HG03432 (cell line): ENCODE measurements at regions not wholly inside any gene's neighbourhood (a gene's known extent, or its start where the extent isn't known, plus 50 kb on each side); places are given as distances from the start of the nearest gene placed in this dataset.
A peak's percentile ranks its signal among the peaks of the same experiment; 100 is the strongest.

Experiments used
- ATAC-seq: cut with Tn5 transposase; IDR thresholded peaks from one replicate; pipeline ENCODE4 v1.9.1; 2021; ENCODE audit warnings: mild to moderate bottlenecking, moderate library complexity; ENCODE audit not compliant: unreplicated experiment

DNA sequence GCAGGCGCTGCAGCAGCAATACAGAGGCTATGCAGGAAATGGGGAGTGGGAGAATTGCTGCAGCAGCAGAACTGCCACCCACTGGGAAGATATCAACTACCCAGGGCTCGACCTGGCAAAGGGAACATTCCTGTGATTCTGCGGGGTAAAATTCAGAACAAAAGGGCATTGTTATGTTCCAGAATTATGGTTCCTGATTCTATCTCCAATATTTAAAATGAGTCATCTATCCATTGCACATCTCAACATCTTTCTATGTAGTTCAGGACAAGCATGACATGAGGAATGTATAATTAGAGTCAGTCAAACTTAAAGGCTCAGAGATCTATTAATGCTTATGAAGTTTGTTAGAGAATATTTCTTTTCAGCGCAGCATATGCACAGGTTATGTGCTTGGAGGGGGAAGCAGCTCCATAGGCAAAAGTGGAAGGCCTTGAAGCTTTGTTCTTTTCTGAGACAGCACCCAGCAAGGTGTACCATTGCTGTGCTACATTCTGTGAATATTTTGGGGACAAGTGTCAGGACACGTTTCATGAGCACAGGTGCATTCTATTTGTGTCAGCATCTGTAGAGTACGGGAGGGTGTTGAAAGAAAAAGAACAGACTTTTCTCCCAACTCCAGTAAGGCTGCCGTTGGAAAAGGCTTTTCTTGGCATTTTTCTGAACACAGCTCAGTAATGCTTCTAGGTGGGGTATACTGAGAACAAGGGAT, 395.6 kb upstream of the MPDZ start:
- ATAC-seq = no peak

DNA sequence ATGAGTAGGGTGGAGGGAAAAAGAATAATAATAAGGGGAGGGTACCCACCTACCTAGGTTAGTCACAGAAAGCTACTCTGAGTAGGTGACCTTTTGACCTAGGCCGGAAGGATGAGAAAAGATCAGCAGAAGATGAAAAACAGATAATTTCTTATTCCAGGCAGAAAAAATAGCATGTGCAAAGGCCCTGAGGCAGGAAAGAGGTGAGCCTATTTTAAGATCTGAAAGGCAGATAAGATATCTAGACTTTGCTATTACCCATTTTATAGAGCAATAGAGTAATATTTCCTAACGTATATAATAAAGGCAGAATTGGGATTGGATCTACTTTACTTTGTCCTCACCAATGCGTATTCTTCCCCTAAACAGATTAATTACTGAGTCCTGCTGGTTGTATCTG, 393.9 kb upstream of the MPDZ start:
- no peak for ATAC-seq

DNA sequence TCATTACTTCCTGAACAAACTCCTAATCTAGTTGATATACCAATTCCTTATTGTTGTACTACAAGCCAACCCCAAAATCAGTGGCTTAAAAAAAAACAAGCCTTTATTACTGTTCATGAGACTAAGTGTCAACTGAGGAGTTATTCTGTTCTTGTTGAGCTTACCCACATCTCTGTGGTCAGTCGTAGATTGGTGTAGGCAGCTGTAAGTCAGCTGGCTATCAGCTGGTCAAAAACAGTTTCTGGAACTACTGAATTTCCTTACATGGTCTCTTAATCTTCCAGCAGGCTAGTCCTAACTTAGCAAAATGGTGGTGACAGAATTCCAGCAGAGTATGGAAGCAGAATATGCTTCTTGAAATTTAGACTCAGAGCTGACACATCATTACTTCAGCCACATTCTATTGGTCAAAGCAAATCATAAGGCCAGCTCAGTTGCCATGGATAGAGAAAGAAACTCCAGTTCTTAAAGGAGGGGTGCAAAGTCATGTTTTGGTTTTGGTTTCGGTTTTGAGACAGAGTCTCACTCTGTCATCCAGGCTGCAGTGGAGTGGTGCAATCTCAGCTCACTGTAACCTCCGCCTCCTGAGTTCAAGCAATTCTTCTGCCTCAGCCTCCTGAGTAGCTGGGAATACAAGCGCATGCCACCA, 386.1 kb upstream of the MPDZ start:
- no peak for ATAC-seq

DNA sequence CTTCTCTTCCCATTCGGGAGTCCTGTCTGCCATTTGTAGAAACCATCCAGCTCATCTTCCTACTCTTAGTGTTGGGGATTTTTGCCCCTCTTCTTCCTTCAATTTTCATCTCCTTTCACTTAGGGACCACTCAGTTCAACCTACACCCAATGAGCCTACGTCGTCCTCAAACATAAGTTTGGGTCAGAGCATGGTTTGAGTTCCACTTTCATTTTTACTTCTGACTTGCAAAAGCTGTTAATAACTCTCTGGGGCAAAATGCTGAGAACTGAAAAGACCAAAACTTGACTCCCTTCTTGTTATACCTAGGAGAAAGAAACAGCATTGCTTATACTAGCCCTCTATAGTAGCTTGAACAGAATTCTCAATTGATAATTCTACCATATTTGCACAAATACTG, 381.5 kb upstream of the MPDZ start:
- peak; percentile 83 for ATAC-seq

DNA sequence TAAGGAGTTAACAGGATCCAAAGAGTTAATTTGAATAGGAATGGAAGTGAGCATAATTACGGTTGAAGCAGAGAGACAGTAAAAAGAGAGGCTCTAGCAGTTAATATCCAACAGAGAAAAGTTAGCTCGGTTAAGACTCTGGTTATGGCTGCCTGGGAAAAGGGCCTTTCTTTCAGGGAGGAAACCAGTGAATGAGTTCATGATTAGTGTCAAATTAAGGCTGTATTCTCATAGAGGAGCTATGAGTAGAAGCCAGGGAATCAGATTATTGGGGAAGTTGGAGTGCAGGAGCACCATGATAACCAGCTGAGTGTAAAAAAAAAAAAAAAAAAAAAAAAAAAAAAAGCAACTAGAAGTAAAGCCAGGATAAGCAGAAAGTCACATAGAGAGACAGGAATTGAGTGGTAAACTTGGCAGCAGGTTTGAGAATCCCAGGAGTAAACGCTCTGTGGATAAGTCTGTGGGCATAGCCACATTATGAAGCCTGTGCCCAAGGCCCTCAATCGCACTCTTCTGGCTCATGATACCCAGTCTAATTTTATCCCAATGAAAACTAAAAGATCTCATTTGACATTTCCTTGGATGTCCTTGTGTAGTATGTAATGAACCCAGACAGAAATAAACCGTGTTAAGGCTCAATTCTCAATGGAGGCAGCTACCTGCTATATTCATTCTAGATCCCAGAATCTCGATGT, 372.6 kb upstream of the MPDZ start:
- no peak for ATAC-seq

DNA sequence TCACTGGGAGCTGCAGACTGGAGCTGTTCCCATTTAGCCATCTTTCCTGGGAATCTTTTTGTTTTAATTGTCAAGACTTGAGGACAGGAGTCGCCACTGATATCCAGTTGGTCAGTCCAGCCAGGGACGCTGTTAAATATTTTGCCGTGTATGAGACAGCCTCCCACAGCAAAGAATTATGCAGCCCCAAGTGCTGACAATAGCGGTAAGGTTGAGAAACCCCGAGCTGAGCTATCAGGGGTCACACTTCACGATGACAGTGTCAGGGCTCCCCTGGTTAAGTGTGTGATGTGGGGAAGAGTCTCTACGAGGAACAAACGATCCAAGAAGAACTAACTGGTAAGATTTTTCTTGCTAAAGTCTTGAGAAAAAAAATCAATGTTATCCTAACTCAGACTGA, 372.0 kb upstream of the MPDZ start:
- ATAC-seq = no peak

DNA sequence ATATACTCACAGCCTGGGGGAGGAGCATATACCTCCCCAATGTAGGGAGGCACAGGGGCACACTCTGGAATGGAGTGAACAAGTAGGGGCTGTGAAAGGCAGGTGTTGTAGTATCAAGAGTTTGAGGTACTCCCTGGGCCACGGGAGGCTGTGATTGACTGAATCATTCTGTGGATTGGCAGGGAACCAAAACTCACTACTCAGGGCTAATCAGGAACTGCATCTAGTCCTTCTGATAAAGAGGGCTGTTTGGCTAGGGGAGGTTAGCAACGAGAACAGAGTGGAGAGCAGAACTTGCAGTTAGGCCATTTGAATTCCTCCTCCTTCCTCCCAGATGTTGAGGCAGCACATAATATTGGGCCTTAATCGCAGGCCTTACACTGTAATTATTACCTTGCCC, 369.2 kb upstream of the MPDZ start:
- no peak for ATAC-seq

DNA sequence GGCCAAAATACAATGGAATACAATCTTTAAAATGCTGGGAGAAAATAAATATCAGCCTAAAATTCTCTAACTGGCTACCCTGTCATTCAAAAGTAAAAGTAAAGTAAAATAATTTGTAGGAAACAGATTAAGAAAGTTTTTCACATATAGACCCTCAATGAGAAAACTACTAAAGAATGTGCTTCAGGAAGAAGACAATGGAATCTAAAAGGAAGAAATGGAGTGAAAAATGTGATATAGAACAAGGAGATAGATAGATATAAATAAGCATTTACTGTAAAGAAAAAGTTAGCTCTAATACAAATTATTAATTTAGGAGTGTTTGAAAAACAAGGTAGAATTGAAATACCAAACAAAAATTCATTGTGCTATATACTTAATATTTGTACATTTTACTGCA, 368.6 kb upstream of the MPDZ start:
- ATAC-seq = no peak

DNA sequence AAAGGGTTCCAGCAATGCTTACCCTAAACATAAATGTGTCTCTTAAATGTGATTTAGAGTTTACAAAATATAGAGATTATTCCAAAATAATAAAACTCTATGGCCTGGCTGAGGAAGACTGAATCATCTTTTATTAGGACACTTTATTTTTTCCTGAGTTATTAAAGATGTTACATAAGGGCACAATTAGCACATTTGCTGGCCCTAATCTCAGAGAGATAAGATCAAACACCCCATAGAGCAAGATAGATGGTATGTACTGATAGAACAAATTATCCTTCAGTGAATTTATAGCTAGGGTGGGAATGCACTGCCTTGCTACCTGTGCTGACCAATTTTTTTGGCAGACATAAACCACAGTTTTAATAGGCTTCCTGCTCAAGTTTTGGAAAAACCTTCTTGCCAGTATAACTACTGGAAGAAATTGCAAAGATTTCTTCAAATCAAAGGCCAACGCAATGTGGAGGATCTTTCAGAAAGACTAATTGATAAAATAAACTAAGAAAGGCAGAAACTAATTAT, 367.1 kb upstream of the MPDZ start:
- no peak for ATAC-seq

DNA sequence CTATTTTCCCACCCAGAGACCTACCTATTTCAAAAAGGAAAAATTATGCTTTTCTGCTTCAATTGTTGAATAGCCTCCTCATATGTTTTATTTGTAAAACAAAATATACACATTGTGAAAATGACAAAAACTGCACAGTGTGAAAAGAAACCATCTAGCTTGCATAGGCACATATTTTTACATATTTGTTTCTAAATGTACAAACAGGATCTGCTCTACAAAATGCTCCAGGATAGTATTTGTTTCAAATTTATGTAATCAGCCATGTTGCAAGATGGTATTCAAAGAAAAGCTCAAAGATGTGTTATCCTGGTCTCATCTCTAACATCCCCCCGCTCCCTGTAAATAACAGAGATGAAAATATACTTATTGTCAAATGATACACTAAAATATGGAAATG, 366.1 kb upstream of the MPDZ start:
- ATAC-seq = no peak

DNA sequence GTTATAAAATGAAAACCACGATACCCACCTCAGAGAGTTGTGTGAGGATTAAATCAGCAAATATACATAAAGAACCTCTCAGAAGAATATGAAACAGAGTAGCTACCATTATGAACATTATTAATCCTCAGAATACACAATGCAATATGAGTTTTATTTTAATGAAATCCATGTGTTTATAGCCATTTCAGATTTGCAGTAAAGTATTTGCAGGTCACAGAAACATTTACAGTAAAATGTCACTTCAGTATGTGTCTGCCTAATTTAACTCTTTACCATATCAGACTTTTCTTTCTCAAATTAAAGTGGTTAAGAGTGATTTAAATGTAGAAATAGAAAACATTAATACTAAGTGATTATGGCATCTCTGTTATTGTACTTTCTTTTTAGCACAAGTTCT, 365.2 kb upstream of the MPDZ start:
- no peak for ATAC-seq

DNA sequence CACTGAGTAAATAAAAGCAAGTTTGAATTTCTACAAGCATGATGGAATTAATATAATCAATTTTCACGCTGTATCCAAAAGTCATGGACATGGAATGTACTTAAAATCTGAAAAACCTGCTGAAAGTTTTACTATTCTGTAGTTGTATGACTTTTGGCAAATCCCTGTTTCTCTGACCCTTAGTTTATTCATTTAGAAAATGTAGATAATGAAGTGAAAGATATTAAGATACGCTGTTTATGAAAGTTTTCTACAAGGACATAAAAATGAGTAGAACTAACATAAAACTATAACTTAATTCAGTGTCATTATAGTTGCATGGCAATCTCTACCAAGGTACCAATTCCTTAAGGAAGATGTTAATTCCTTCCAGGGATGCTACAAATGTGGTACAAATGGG, 363.2 kb upstream of the MPDZ start:
- ATAC-seq = no peak

DNA sequence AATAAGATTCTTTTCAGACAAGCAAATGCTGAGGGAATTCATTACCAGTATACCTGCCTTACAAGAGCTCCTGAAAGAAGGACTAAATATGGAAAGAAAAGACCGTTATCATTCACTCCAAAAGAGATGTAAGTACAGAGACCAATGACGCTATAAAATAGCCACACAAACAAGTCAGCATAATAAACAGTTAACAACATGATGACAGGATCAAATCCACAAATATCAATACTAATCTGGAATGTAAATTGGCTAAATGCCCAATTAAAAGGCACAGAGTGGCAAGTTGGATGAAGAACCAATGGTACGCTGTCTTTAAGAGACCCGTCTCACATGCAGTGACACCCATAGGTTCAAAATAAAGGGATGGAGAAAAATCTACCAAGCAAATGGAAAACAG, 349.6 kb upstream of the MPDZ start:
- ATAC-seq = no peak

DNA sequence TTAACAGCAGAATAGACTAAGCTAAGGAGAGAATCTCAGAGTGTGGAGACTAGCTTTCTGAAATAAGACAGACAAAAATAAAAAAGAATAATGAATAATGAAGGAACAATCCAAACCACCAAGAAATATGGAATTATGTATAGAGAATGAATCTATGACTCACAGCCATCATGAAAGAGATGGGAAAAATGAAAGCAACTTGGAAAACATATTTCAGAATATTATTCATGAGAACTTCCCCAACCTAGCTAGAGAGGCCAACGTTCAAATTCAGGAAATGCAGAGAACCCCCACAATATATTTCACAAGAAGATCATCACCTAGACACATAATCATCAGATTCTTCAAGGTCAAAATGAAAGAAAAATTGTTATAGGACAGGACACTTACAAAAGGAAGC, 349.0 kb upstream of the MPDZ start:
- no peak for ATAC-seq

DNA sequence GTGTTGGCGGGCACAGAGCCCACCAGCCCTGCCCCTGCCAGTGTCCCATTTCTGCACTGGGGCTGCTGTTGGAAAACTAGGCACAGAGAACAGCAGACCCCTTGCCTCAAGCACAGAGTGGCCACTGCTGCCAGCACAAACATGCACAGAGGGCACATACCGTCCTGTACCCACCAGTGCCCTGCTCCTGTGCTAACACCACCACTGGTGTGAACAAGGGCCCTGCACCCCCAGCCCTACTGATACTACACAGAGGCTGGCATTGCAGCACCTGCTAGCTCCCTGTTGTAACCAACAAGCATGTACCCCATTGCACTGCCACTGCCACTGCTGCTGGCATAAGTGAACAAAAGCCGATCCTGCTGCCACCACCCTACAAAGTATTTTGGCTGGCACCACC, 348.0 kb upstream of the MPDZ start:
- no peak for ATAC-seq

DNA sequence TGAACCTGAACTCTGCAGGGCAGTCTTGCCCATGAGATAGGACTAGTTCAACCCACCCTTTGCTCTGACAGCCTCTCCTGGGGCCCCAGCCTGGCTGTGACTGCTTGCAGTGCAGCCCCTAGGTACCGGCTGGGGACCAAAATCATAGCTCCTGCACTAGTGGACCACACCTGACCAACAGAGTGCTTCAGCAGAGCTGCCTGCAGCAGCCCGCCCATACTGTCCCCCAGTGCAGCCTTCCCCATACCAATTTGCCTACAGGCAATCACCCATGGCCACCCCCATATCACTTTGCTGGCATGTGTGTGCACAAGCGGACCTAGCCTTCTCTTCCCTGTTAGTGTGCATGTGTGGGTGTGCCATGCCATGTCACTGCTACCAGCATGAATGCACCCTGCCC, 347.6 kb upstream of the MPDZ start:
- no peak for ATAC-seq

DNA sequence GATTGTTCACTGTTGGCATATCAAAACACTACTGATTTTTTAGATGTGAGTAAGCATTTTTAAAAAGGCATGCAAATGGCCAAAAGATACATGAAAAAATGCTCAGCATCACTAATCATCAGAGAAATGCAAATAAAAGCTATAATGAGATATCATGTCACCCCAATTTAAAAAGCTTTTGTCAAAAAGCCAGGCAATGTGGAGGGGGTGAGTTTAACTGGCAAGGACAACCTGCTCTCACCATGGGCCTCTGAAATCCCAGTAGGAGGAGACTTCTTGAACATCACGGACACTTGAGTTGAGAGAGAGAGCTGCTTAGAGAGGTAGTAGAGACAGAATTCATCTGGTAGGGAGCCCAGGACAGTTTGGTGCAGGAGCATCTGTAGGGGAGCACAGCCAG, 347.1 kb upstream of the MPDZ start:
- no peak for ATAC-seq

DNA sequence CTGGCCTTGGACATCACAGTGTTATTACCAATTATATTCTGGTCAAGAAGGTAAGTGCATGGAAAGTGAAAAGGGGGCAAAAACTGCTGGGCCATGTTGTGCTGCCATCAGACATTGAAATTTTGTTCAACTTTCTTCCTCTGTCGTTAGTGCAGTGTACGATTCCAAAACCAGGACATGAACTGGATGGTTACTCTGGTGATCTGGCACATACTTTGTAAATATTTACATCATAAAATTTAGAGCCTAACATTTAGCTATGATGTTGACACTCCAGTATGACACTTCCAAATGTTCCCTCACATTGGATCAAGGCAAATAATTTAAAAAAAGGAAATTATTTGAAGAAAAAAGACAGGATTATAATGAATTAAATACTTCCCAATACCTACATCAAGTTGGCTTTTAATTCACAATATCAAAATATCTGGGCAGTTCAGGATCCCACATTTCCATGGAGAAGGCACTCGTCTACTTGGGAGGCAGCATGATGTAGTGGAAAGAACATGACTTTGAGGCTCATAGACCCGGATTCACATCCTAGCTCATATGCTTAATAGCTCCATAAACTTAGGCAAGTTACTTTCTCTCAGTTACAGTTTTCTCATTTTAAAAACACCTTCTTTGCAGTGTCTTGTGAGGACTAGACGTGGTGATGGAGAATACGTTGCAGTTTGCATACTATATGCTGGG, 342.5 kb upstream of the MPDZ start:
- no peak for ATAC-seq

DNA sequence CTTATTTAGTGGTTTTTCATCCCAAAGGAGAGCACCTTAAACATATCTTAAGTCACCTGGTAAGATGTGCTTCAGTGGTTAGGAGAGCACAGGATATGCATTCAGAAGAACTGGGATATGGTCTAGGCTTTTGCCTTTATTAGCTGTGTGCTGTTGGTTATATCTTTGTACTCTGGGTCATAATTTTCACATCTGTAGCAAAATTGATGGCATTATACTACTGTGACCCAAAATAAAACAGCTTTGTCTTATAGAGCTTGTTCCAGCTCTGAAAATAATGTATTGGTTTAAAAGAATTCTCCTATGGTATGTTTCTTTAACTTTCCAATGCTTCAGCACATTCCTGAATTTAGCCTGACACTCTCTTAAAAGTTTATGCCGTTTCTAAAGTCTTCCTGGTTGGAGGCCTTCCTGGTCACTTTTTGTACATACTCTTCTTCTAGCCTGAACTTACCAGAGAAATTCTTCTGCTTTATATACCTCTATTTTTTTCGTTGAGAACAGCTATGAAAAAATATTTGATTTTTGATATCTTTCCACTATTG, 337.1 kb upstream of the MPDZ start:
- ATAC-seq = no peak

DNA sequence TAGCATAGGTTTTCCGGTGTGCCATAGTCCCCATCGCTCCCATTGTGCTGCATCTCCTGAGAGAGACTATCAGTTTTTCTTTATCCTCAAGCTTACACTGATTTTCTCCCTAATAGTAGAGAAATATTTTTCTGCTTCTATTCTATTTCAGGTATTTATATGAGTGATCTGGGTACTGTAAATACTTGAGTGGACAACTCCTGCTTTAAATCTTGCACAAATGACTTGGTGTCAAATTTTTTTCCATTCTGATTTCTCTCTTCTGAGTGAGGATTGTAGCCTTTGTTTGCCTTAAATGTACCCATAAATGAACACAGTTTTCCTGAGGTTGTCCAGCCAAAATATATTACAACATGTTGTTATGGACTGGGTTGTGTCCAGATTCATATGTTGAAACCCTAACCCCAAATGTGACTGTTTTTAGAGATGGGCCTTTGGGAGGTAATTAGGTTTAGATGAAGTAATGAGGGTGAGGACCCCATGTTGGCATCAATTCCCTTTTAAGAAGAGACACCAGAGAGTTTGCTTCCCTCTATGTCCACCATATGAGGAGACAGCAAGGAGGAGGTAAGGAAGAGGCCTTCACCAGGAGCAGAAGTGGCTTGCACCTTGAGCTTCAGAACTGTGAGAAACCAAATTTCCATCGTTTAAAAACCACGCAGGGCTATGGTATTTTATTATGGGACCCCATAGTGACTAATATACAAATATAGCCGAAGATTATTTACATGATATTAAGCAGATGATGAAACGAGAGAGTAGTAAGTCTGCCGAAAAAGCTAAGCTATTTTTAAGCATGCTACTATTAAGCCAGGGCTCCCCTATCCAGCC, 336.4 kb upstream of the MPDZ start:
- ATAC-seq = no peak
